GM18508 (cell line): ENCODE measurements at regions not wholly inside any gene's neighbourhood (a gene's known extent, or its start where the extent isn't known, plus 50 kb on each side); places are given as distances from the start of the nearest gene placed in this dataset.

ENCODE experiments used
- ATAC-seq: cut with Tn5 transposase; IDR thresholded peaks from one replicate; pipeline ENCODE4 v1.9.1; 2021; ENCODE audit warnings: moderate number of reproducible peaks; ENCODE audit not compliant: insufficient read depth, unreplicated experiment

DNA sequence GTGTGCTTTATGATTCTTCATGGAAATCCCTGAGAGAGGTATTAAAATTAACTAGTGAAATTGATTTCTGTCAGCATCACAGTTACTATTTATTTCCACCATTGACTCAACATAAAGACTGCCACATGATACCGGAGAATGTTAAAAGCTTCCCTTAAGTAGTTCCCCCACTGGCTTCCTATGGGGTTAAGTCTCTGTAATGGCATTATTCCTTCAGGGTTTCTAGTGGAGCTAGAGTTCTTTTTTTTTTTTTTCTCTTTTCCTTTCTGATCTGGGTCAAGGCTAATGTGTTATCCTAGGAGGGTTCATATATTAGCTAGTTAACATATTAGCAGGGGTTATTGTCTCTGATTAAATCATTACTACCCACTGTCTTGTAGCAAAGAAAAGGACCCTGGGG lies 1919.1 kb upstream of the PIK3C3 start:
- no peak for ATAC-seq

DNA sequence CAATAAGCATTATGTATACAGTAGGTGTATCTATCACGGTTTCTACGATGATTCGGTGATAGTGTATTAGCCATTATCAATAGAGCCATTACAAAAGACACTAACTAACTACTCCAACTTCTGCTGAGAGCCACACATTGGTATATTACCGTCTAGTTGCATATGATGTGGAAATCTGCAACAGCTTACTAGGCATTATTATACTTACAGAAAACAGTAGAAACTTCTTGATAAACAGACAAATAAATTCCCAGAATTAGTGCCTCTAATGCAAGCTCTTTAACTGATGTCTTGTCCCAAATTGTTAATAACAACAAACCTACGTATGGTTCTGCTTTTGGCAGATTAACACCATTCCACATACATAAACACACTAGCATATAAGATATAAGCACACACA lies 1923.0 kb upstream of the PIK3C3 start:
- no peak for ATAC-seq

DNA sequence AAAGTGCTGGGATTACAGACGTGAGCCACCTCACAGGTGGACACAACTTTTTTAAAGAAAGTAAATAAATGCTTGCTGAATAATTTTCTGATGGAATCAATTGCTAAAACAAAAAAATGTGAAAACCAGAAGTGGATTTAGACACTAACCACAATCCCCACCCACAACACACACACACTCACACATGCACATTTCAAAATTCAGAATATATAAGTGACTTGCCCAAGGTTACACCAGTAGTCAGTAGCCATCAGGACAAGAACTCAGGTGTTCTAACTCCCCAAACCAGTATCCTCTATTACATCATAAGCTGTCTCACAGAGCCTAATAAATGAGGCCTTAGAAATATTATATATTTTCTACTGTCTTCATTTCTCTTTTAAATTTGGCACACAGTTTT lies 1923.6 kb upstream of the PIK3C3 start:
- no peak for ATAC-seq

DNA sequence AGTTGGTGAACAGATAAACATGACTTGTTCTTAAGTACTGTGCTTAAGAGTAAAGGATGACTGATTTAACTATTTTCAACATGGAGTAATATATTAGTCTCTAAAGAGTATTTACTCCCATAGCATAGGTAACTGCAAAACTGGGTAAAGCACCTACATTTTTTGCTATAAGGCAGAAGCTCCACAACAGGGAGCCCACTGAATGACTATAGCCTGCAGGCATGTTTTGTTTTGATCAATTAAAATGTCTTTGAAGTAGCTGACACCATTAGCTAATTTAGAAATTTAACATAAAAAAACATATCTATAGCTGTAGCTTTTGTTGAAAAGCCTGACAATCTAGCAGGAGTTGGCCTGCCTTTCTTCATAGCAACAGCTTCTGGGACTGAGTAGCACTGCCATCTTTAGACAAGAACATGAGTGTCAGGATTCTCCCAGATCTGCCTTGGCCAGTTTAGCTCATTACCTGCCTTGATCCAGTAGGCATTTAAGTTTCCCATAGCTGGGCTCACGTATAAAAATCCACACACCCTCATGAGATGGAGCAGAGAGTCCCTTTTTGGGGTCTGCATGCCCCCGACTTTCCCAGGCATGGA lies 1935.1 kb upstream of the PIK3C3 start:
- no peak for ATAC-seq

DNA sequence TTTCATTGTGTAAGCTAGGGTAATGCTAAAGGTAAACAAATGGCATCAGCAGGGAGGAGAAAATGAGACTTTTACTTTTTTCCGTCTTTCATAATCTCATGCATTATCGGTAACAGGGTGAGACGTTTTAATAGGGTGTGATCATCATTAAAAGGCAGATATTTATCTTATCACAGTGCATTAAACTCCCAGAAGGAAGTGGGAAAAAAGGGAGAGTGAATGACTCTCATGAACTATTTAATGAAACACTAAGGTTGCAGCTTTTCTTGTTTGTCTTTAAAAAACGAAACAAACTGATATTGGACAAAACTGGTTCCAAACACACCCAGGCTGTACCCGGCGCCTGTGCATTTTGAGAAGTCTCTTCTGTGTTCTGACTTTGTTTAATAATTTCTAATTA lies 1936.8 kb upstream of the PIK3C3 start:
- ATAC-seq: no peak

DNA sequence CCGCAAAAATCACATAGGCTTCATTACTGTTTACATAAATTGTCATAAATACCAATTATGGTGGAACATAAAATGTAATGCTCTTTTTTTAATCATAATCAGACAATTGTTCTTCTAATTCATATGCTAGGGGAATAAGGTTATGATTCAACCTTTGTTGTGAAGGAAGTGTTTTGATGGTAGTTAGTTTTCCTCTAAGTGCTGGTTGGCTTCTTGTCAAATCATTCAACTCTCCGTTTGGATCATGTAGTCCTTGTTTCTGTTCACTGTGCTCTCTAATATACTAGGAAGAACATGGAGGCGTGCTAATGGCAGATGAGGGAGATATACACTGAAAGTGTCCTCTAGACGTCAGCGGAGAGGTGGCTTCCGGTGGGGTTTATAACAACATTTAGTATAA lies 1938.0 kb upstream of the PIK3C3 start:
- no peak for ATAC-seq

DNA sequence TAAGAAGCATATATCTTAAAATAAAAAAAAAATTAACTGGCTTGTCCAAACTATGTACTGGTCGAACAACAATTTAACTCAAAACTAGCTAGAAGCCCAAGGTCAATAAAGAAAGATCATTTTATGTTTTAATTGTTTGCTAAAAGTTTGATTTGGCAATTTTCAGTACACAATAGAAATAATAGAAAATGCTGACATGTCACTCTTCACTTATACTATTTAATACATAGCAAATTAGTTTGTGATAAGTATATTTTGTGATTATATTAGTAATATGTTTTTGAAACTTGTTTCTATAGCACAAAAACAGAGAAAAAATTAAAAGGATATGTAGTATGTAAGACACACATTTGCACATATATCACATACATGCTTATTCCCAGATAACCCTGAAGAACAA lies 1938.6 kb upstream of the PIK3C3 start:
- ATAC-seq: no peak

DNA sequence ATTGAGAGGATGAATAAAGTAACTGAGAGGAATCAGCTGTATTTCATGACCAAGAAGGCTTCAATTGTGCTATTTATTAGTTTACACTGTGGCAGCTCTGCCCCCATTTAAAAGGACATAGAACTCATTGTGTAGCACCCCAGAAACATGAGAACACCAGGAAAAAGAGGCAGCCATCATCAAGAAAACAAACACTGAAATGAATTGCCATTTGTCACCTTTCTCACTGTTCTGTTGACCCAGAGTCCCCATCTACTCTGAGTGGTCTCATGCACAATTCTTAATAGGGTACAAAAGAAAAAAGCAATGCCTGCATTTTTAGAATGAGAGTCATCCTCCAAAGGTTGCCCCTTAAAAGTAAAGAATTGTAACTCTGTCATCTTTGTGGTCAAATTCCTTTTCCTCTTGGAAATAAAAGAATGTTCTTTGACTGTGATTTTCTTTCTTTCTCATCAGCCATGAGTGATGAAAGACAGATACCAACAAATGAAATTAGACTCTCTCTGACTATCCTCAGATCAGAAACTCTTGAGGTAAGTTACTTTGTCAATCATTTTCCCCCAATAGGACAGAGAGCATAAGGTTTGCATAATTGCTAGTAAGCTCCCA lies 1941.9 kb upstream of the PIK3C3 start:
- ATAC-seq: no peak

DNA sequence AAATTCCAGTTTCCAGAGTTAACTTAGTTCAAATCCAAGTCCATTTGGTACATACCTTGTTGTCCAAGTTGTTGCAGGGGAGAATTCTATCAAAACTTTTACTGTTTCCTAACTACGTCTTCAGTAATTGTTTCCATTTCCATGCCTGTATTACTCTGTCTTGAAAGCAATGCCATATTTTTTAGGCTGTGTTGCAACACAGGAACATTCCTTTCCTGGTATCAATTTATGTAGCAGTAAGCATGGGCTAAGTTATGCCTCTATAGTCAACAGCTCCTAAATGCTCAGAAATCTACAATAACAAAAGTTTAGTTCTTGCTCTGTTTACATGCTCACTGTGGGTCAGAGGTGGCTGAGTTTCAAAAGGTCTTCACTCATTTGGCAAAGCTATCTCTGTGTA lies 1943.8 kb upstream of the PIK3C3 start:
- no peak for ATAC-seq

DNA sequence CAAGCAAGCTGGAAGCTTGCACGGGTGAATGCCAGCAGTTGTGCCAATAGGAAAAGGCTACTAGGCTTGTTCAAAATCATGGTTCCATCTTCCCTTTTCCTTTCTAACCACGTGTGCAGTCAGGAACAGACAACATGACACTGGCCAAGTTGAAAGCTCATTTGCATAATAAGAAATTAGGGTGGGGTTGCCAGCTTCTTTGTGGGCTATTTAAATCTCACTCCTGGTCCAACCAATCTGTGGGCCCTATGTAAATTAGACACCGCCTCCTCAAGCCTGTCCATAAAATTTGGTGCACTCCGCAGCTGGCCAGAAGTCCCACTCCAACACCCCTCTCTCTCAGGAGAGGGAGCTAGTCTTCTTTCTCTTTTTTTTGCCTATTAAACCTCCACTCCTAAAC lies 1948.4 kb upstream of the PIK3C3 start:
- no peak for ATAC-seq

DNA sequence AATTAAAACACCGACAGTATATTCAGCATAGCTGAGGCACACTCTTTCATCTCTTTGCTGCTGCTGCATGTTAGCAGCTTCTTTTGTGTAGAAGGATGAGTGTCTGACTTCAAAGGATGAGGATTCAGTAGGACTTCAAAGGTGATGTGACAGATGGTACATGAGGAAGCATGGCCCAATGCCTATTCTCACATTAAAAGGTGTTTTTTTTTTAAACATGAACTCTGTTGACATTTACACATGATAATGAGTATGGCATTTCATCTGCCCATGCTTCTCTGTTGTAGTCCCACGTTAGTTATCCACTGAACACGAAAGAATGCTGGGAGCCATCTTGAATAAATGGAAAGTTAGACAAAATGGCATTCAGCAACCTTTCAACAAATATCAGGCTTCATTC lies 1950.8 kb upstream of the PIK3C3 start:
- no peak for ATAC-seq

DNA sequence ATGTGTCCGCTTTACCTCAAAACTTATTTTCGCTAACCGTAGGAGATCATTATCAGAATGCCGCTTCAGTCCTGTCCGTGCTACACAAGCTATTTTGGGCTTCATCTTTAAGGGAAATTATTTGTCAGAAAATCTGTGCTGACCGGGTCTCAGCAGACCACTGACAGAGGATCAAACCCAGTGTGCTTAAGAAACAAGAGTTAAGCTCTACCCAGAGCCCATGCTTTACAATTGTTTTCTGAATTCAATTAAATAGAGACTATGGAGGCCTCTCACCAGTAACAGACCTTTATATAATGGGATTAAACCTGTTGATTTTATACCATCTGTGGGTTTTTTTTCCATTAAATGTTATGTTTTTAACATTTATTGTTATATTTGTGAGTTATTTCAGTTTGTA lies 1956.7 kb upstream of the PIK3C3 start:
- no peak for ATAC-seq

DNA sequence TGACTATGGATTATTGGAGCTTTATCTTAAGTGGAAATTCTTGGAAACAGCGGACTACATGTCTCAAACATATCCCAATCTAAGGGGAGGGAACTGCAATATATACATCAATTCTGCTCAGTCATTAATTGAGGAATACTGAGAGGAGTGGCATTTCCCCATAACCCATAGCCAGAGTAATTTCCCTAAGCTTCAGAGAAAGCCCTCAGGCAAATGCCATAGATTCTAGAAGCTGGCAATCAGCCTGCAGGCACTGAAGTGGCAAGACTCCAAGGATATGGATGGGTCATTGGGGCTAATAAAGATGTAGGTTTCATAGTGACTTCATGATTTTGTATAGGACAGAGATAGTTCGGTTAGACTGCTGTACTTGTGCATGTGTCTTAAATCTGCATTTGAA lies 1960.5 kb upstream of the PIK3C3 start:
- ATAC-seq: no peak

DNA sequence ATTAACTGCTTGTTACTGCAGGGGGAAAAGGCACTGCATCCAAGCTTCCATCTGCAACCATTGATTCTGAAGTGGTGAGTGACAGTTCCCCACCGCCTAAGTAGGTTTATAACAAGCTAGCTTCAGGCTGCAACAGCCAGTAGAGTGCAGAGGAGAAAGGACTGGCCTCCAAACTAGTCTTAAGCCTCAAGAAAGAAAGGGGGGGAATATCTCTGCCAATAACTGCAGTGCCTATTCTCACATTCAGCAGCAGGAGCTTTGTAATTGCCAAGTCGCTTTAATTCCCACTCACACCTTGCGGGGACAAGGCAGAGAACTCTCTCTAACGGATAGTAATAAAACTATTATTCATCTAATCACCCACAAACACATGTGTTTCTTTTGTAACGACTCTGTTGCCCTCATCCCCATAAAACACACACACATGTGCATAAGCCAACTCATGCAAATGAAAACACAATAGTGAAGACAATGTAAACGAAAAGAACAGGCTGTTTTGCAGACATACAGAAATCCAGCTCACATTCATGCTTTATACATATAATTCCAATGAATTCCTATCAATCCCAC lies 1963.3 kb upstream of the PIK3C3 start:
- no peak for ATAC-seq

DNA sequence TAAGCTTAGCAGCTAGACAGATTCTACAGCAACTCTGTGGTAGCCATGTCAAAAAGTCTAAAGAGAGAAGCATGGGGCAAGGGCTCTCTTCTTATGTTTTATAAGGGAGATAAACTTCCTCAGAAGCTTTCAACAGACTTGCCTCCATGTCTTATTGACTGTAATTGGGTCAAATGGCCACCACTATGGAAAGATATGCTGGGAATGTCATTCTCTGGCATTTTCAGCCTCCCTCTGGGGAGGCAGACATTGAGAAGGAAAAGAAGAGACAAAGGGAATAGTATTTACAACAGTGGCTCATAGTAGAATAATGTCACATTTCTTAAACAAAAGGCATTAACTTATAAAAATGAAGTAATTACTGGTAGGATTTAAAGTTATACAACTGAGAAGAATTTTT lies 1964.5 kb upstream of the PIK3C3 start:
- no peak for ATAC-seq

DNA sequence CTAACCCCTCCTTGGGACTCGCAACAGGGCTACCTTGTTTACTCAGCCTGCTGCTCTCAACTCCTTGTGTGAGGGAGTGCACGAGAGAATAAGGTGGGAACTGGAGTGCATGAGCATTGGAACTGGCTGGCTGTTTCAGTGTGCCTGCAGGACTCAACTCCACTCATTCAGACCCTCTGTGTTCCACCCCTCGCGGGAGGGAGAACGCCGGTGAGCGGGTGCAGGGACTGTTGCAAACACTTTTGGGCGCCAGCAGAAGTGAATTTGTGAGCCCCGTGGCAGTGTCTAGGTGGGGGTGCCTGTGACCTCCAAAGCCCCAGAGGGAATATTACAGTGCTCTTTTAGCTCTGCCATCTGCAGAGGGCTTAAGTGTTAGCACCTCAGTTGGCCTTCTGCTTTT lies 1978.3 kb upstream of the PIK3C3 start:
- ATAC-seq: no peak

DNA sequence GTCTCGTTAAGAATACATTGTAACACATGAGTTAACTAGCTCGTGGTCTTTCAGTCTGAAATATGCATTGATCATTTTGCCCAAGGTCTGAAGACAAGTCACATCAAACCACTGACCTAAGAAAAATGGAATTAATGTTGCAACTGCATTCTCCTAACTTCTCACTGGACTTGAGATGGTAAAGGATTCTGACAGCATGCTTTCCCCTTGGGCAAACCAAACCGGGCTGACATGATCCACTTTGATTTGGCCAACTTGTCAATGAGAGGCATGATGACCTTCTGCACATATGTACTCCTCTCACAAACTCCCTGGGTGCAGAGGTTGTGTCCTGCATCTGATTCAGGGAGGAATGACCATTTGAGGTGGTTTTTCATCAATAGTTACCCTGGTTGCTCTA lies 1982.5 kb upstream of the PIK3C3 start:
- no peak for ATAC-seq

DNA sequence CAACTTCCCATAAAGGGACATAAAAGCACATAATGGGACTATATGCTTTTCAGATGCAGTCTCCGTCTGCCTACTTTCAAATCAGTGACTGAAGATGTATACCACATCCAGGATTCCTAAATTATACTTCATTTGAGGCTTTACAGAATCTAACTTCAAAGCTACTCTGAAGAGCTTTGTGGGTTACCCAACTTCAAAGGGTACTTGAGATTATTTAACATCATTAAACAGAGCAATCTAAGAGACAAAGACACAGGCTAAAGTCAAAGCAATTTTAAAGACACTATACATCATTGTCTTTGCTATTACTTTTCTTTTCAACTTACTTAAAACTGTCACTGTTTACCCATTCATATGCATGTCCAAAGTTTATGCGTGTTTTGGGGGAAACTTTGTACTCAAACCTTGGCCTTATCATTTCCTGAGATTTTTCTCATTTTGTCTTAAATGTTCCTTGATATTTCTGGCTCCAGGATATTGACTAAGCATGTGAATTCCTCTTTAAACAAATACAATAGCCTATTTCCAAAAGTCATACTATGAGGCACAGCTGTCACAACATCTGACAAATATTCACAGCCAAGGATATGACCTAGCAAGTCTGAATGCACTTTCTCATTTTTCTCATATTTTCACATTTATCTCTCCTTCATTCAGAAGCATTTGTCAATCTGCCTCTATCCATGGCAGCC lies 1985.1 kb upstream of the PIK3C3 start:
- ATAC-seq: no peak

DNA sequence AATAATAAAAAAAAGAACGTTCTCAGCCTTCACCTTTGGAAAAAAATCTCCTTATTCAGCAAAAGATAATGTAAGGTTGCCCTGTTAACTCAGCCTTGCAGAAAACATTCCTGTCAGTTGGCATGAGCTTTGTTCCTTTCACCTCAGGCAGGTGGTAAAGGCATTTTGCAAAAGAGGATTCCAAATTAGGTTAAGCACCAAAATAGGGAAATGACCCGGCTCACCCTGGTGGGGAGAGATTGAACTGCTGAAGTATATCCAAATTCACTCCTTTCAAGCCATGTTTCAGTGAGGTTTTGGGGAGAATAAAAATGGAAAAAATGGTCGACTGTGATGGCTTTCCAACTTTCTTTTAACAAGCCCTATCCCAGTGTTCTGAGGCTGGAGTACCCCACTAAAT lies 1988.8 kb upstream of the PIK3C3 start:
- no peak for ATAC-seq

DNA sequence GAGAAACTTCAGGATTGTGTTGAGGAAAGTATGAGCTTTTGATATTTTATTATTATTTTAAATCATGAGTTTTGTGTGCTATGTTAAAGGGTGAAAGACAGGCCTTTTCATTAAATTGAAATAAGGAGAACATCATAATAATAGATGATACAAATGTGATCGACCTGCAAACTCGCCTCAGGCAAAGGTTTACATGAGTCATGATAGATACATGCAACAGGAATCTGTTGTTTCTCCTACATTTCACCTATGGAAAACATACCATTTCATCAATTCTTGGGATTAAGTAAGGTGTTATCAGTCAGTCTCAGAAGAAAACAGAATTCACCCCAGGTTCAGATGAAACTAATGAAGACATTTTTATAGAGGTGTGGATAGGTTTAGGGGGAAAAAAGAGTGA lies 1992.5 kb upstream of the PIK3C3 start:
- no peak for ATAC-seq

DNA sequence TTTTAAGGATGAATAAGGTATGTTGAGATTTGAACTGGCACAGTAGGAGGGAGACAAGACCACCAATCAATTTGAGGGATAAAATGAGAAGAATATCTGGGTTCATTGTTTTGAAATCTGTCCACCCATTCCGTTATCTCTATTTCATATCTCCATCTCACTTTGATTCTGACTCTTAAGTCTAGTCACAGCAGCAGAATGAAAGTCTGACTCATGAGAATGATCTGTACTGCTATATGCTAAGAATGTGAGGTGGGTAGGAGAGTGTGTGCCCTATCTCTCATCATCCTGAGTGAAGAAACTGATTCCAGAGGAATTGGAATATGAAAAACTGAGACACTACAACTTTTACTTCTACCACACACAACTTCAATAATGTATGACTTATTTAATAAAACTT lies 1994.5 kb upstream of the PIK3C3 start:
- ATAC-seq: no peak

DNA sequence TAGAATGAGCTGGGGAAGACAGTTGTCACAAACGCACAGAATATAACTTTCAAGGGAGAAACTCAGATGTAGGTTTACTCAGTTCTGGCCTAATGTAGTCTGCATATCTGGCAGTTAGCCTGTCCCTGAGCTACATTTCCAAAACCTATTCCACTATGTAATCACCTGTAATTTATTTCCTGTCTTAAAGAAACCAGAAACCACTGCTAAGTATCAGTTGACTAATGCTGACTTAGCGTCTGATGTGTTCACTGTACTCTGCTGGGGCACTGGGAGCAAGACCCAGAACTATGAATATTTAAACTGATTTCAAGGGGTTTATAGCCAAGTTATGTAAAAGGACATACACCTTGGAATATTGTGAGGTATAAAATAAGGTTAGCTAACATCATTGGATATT lies 1995.2 kb upstream of the PIK3C3 start:
- no peak for ATAC-seq
